H1 (cell line): ENCODE measurements at regions not wholly inside any gene's neighbourhood (a gene's known extent, or its start where the extent isn't known, plus 50 kb on each side); places are given as distances from the start of the nearest gene placed in this dataset.

Experiments used
- ATF2 ChIP-seq: IDR thresholded peaks from 2 replicates; pipeline ENCODE4 v1.6.1; 2012; ENCODE audit warnings: low read length, inconsistent platforms
- BACH1 ChIP-seq: IDR thresholded peaks from 2 replicates; pipeline ENCODE4 v1.6.1; 2012; ENCODE audit warnings: low read length, improper control_type of control experiment
- JUN ChIP-seq: IDR thresholded peaks from 2 replicates; pipeline ENCODE4 v1.6.1; 2011; ENCODE audit warnings: low read depth, mild to moderate bottlenecking, improper control_type of control experiment, low read length
- KDM4A ChIP-seq: IDR thresholded peaks from one replicate; pipeline ENCODE4 v1.7.1; 2012; ENCODE audit warnings: low read depth, mild to moderate bottlenecking, moderate library complexity, low read length, inconsistent platforms; ENCODE audit not compliant: severe bottlenecking
- POLR2AphosphoS5 ChIP-seq: IDR thresholded peaks from 2 replicates; pipeline ENCODE4 v1.6.1; 2011; ENCODE audit warnings: low read depth, low read length
- RAD21 ChIP-seq, 2 experiments: IDR thresholded peaks in 1 of 2; conservative IDR thresholded peaks in 1 of 2; 2 replicates each; pipeline ENCODE4 v1.6.1; 2011; ENCODE audit warnings: low read depth in 2 of 2, low read length in 2 of 2, improper control_type of control experiment in 1 of 2, inconsistent platforms in 1 of 2, mild to moderate bottlenecking in 1 of 2, moderate library complexity in 1 of 2

DNA sequence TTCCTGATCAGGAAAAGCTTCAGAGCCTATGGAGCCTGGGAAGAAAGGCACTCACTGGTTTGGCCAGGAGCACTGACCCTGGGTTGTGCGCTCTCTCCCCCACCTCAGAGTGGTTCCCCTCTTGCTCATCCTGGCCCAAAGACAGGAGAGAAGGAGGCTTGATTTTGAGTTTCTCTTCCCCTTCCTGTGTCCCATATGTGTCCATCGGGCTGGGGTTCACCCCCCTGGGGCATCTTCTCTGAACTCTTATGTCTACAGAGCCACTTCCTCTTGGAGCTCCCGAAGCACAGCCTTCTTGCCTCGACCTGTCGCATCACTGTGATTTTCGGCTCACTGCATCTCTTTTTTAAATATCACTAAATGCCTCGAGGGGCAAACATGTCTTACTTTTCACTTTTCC is 692.3 kb downstream of the RNF144A start (continued):
- no peak for TF ChIP-seq ATF2
- no peak for TF ChIP-seq POLR2AphosphoS5
- no peak for TF ChIP-seq KDM4A
- TF ChIP-seq BACH1: no peak
- no peak for TF ChIP-seq JUN
- no peak for TF ChIP-seq RAD21 (IDR thresholded peaks at IDR 0.05 in 1 of 2, conservative IDR thresholded peaks at IDR 0.05 in 1 of 2; ENCODE audit: low read depth in 2 of 2, low read length in 2 of 2)
- TF ChIP-seq, all 59 proteins: peak for 0
